Sigmoid colon (tissue), 6 donors: ENCODE measurements at regions not wholly inside any gene's neighbourhood (a gene's known extent, or its start where the extent isn't known, plus 50 kb on each side); places are given as distances from the start of the nearest gene placed in this dataset.

Experiments used
- DNase-seq: peaks from one replicate; pipeline ENCODE4 v3.0.0-alpha.2; 2019
- H3K27ac ChIP-seq, 4 donors: fragments of 200-600 bp; sonication (generic); one replicate each; pipeline ENCODE4 v1.5.1; 2016 to 2019; ENCODE audit warnings: mild to moderate bottlenecking in 1 of 4
- H3K27me3 ChIP-seq, 3 donors: fragments of 200-600 bp; sonication (generic); one replicate each; pipeline ENCODE4 v1.5.1; 2019; ENCODE audit warnings: mild to moderate bottlenecking in 1 of 3
- H3K36me3 ChIP-seq, 4 donors: fragments of 200-600 bp; sonication (generic); one replicate each; pipeline ENCODE4 v1.5.1; 2016 to 2019
- H3K4me1 ChIP-seq, 4 donors: fragments of 200-600 bp; sonication (generic); one replicate each; pipeline ENCODE4 v1.5.1; 2017 to 2019
- H3K4me3 ChIP-seq, 4 donors: fragments of 200-600 bp; sonication (generic); one replicate each; pipeline ENCODE4 v1.5.1; 2017 to 2019; ENCODE audit warnings: mild to moderate bottlenecking in 2 of 4, moderate library complexity in 1 of 4
- H3K9me3 ChIP-seq, 4 donors: fragments of 200-600 bp in 3 of 4; sonication (generic) in 3 of 4; one replicate each; pipeline versions ENCODE4 v1.5.1 to v1.6.1; 2013 to 2019
- EP300 ChIP-seq, 4 donors: sonication (generic); formaldehyde crosslinking; IDR thresholded peaks; one replicate each; pipeline ENCODE4 v1.6.1; 2017; ENCODE audit warnings: antibody characterized with exemption in 4 of 4
- POLR2A ChIP-seq, 2 donors: fragments of 450-650 bp; IDR thresholded peaks; one replicate each; pipeline ENCODE4 v1.6.1; 2016; ENCODE audit warnings: antibody characterized with exemption in 2 of 2, mild to moderate bottlenecking in 2 of 2, moderate library complexity in 2 of 2
- POLR2AphosphoS5 ChIP-seq, 4 donors: sonication (generic); formaldehyde crosslinking; IDR thresholded peaks; one replicate each; pipeline ENCODE4 v1.6.1; 2017; ENCODE audit warnings: antibody characterized with exemption in 4 of 4
- WGBS, 2 donors: extraction: QIAGEN DNeasy Blood & Tissue Kit; methylation state at CpG; one replicate each; pipeline ENCODE4 v1.1.7; 2013; 5-methylcytosine and 5-hydroxymethylcytosine counted together
- intact Hi-C: fragments of 100-400 bp; cut with DNase I; formaldehyde crosslinking; loops from one replicate; pipeline ENCODE4 v1.15.1; 2023
- TF ChIP-seq, protein P1 (sequence below), 4 experiments: fragments of 450-650 bp in 3 of 4; fragments of 200-600 bp in 1 of 4; IDR thresholded peaks; one replicate each; pipeline ENCODE4 v1.5.1; 2016 to 2019; ENCODE audit warnings: antibody characterized with exemption in 4 of 4, mild to moderate bottlenecking in 3 of 4, moderate library complexity in 2 of 4
- donor health status: healthy with polysubstance abuse.
- donor health status: healthy.

DNA sequence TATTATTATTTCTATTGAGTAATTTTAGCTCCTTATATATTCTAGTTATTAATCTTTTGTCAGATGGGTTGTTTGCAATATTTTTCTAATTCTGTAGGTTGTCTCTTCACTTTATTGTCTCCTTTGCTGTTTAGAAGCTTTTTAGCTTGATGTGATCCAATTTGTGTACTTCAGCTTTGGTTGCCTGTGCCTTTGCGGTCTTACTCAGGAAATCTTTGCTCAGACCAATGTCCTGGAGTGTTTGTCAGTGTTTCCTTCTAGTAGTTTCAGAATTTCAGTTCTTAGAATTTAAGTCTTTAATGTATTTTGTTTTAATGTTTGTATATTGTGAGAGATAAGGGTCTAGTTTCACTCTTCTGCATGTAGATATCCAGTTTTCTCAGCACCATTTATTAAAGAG, 916.0 kb upstream of the EYS start:
- intact Hi-C loops = no loop called here
- DNase-seq = no peak
- Histone ChIP-seq H3K9me3 (no peaks in the 10 kb centered on the region), H3K4me3 (no peak overlapping the region), H3K4me1 (no peaks in the 10 kb centered on the region), H3K27me3 (no peaks in the 10 kb centered on the region), H3K27ac (no peak overlapping the region), H3K36me3 (no peaks in the 10 kb centered on the region)
- WGBS, 2 donors = 86 to 87% methylated on average over 1 of the region's 1 CpG
- TF ChIP-seq POLR2AphosphoS5 (IDR thresholded peaks at IDR 0.05) (no peak), EP300 (IDR thresholded peaks at IDR 0.05) (no peak), POLR2A (IDR thresholded peaks at IDR 0.05) (no peak)
- TF ChIP-seq, protein P1, sequence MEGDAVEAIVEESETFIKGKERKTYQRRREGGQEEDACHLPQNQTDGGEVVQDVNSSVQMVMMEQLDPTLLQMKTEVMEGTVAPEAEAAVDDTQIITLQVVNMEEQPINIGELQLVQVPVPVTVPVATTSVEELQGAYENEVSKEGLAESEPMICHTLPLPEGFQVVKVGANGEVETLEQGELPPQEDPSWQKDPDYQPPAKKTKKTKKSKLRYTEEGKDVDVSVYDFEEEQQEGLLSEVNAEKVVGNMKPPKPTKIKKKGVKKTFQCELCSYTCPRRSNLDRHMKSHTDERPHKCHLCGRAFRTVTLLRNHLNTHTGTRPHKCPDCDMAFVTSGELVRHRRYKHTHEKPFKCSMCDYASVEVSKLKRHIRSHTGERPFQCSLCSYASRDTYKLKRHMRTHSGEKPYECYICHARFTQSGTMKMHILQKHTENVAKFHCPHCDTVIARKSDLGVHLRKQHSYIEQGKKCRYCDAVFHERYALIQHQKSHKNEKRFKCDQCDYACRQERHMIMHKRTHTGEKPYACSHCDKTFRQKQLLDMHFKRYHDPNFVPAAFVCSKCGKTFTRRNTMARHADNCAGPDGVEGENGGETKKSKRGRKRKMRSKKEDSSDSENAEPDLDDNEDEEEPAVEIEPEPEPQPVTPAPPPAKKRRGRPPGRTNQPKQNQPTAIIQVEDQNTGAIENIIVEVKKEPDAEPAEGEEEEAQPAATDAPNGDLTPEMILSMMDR (IDR thresholded peaks at IDR 0.05) = no peak

DNA sequence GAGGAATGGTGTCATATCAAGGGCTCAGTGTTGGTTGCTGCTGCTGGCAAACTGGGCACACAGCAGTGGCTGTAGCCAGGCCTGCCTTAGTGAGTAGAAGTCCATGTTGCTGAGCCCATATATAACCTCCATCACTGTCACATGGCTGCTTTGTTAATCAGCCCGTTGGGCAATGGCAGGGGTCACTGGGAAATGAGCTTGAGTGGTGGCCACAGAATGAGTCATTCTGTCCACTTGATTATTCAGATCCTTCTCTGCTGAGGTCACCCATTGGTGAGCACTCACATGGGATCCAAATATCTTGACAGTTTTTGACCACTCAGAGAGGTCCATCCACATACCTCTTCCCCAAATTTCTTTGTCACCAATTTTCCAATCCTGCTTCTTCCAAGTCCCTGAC, 898.9 kb upstream of the EYS start:
- no peak for DNase-seq
- no peaks in the 10 kb centered on the region for H3K9me3 ChIP-seq
- intact Hi-C loops = no loop called here
- H3K27ac ChIP-seq = no peak overlapping the region
- H3K36me3 ChIP-seq = no peaks in the 10 kb centered on the region
- H3K4me3 ChIP-seq = no peak overlapping the region
- TF ChIP-seq, protein P1 (IDR thresholded peaks at IDR 0.05) = no peak
- no peak for TF ChIP-seq EP300 (IDR thresholded peaks at IDR 0.05)
- TF ChIP-seq POLR2A (IDR thresholded peaks at IDR 0.05) = no peak
- no peak for TF ChIP-seq POLR2AphosphoS5 (IDR thresholded peaks at IDR 0.05)
- H3K27me3 ChIP-seq = no peaks in the 10 kb centered on the region
- 70 to 75% methylated on average over 1 of the region's 1 CpG for WGBS, 2 donors
- H3K4me1 ChIP-seq = no peaks in the 10 kb centered on the region

DNA sequence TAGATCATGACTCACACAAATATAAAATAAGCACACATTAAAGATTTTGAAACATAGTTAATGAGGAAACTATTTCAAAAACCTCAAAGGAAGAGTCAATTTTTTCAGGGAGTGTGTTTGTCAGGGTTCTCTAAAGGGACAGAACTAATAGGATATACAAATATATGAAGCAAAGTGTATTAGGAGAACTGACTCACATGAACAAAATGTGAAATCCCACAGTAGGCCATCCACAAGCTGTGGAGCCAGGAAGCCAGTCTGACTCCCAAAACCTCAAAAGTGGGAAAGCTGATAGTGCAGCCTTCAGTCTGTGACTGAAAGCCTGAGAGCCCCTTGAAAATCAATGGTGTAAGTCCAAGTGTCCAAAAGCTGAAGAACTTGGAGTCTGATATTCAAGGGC, 898.0 kb upstream of the EYS start:
- H3K9me3 ChIP-seq = no peaks in the 10 kb centered on the region
- no peak overlapping the region for H3K4me3 ChIP-seq
- H3K27me3 ChIP-seq = no peaks in the 10 kb centered on the region
- H3K4me1 ChIP-seq = no peaks in the 10 kb centered on the region
- intact Hi-C loops = no loop called here
- DNase-seq = no peak
- no peaks in the 10 kb centered on the region for H3K36me3 ChIP-seq
- no peak overlapping the region for H3K27ac ChIP-seq
- TF ChIP-seq POLR2A (IDR thresholded peaks at IDR 0.05) (no peak), EP300 (IDR thresholded peaks at IDR 0.05) (no peak), POLR2AphosphoS5 (IDR thresholded peaks at IDR 0.05) (no peak)
- TF ChIP-seq, protein P1 (IDR thresholded peaks at IDR 0.05) = no peak

DNA sequence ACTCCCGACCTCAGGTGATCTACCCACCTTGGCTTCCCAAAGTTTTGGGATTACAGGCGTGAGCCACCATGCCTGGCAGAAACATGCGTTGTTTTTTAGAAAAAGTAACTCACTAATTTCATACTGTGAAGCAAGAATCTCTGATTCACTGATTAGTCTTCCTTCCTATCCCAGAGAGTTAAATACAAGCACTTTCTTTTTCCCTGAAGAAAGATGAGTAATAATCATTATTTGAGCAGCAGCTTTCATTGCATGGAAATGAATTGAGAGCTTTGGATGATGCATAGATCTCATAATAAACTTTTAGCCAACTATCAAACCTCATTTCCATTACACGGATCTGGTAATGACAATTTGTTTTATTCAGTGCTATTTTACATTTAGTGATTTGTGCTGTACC, 892.5 kb upstream of the EYS start:
- TF ChIP-seq EP300 (IDR thresholded peaks at IDR 0.05) = no peak
- no peak for TF ChIP-seq POLR2AphosphoS5 (IDR thresholded peaks at IDR 0.05)
- TF ChIP-seq, protein P1 (IDR thresholded peaks at IDR 0.05) = no peak
- no peak for TF ChIP-seq POLR2A (IDR thresholded peaks at IDR 0.05)
- intact Hi-C loops = no loop called here
- Histone ChIP-seq H3K36me3 (no peaks in the 10 kb centered on the region), H3K4me1 (no peaks in the 10 kb centered on the region), H3K9me3 (no peaks in the 10 kb centered on the region), H3K27me3 (no peaks in the 10 kb centered on the region), H3K27ac (no peak overlapping the region), H3K4me3 (no peak overlapping the region)
- WGBS, 2 donors = 78 to 91% methylated on average over 4 of the region's 4 CpGs
- no peak for DNase-seq

- Histone ChIP-seq H3K36me3 (no peaks in the 10 kb centered on the region), H3K4me3 (no peak overlapping the region), H3K9me3 (no peaks in the 10 kb centered on the region), H3K27me3 (no peaks in the 10 kb centered on the region), H3K4me1 (no peaks in the 10 kb centered on the region), H3K27ac (no peak overlapping the region)
- no peak for DNase-seq
- intact Hi-C loops = no loop called here
- TF ChIP-seq POLR2AphosphoS5 (IDR thresholded peaks at IDR 0.05) (no peak), EP300 (IDR thresholded peaks at IDR 0.05) (no peak)
- TF ChIP-seq, protein P1 (IDR thresholded peaks at IDR 0.05) = no peak
- WGBS, 2 donors = 72 to 84% methylated on average over 4 of the region's 4 CpGs
Measured at GRCh38 chr6:66578362-66578761, 871.3 kb upstream of the EYS start.
